ENCODE measurements at regions not wholly inside any gene's neighbourhood (a gene's known extent, or its start where the extent isn't known, plus 50 kb on each side); places are given as distances from the start of the nearest gene placed in this dataset.

DNA sequence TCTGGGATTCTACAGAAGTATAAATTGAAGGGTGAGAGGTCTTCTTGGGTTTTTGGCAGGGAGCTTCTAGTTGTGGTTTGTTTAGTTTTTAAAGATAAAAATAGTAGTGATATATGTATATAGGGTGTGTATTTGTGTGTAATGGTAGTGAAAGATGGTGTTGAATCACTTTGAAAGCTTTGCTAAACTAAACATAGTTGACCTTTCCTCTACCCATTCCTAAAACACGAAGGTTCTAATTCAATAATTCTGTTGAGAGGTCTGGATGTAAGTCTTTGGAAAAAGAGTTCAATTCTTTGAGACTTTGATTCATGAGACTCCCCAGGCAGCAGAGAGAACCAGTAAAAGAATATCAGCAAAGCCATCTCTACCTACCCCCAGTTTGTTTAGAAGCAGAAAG lies 247.9 kb upstream of the DUSP10 start:
- Histone ChIP-seq H3K4me1 (no peaks in the 10 kb centered on the region), H3K27me3 (ENCODE audit: low read depth) (no peaks in the 10 kb centered on the region), H3K9me3 (replicated peaks) (no peaks in the 10 kb centered on the region), H3K4me3 (no peak overlapping the region), H3K27ac (replicated peaks) (no peak overlapping the region), H3K36me3 (no peaks in the 10 kb centered on the region)
- intact Hi-C loops (cut with micrococcal nuclease), result no loop called here
- no peak for DNase-seq
- TF ChIP-seq, protein P1, sequence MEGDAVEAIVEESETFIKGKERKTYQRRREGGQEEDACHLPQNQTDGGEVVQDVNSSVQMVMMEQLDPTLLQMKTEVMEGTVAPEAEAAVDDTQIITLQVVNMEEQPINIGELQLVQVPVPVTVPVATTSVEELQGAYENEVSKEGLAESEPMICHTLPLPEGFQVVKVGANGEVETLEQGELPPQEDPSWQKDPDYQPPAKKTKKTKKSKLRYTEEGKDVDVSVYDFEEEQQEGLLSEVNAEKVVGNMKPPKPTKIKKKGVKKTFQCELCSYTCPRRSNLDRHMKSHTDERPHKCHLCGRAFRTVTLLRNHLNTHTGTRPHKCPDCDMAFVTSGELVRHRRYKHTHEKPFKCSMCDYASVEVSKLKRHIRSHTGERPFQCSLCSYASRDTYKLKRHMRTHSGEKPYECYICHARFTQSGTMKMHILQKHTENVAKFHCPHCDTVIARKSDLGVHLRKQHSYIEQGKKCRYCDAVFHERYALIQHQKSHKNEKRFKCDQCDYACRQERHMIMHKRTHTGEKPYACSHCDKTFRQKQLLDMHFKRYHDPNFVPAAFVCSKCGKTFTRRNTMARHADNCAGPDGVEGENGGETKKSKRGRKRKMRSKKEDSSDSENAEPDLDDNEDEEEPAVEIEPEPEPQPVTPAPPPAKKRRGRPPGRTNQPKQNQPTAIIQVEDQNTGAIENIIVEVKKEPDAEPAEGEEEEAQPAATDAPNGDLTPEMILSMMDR (IDR thresholded peaks at IDR 0.05; ENCODE audit: borderline replicate concordance), result no peak

DNA sequence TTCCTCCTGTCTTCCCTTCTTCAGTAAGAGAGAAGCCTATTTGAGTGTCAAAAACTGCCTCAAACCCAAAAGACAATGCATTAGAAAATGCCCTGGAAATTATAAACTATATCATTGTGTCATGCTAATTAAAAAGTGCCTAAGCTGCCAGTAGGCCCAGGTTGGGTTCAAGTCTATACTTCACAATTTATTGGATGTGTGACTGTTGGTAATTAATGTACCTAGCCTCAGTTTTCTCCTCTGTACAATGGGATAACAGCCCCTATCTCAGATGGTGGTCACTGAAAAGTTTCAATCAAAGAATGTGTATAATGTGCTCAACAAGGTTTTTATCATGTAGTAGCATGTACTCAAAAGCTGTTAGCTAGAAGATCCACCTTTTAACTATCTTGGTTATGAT lies 246.9 kb upstream of the DUSP10 start:
- H3K27ac ChIP-seq (replicated peaks), result no peak overlapping the region
- no peak overlapping the region for H3K4me3 ChIP-seq
- DNase-seq, result no peak
- TF ChIP-seq, protein P1 (IDR thresholded peaks at IDR 0.05; ENCODE audit: borderline replicate concordance), result no peak
- intact Hi-C loops (cut with micrococcal nuclease), result no loop called here
- no peaks in the 10 kb centered on the region for H3K4me1 ChIP-seq
- H3K9me3 ChIP-seq (replicated peaks), result no peaks in the 10 kb centered on the region
- no peaks in the 10 kb centered on the region for H3K27me3 ChIP-seq (ENCODE audit: low read depth)
- H3K36me3 ChIP-seq, result no peaks in the 10 kb centered on the region

DNA sequence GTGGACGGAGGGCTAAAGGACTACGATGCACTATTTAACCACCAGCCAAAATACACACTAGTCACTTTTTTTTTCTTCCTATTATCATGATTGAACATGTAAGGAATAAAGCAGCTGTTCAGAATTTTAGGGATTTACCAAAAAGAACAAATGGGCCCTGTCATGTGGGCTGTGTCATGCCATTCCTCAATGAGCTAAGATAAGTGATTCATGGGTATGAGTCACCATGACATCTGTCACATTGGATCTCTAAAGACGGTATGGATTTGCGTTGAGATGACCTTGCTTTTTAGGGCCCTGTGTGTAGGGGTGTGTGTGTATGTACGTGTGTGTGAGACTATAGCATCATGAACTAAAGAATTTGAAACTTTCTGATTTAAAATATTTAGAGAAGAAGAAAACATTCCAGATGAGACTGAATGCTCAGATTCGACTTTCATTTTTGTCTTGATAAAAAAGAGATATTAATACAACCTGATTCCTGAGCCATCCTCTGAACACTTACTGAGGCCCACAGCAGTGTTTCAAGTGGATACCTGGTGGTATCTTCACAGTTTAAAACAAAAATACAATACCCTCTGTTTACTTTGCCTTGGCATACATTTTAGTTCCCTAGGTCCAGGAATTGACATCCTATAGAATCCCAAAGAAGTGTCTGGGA lies 246.1 kb upstream of the DUSP10 start:
- Histone ChIP-seq H3K4me3 (no peak overlapping the region), H3K27me3 (ENCODE audit: low read depth) (no peaks in the 10 kb centered on the region), H3K36me3 (no peaks in the 10 kb centered on the region), H3K4me1 (no peaks in the 10 kb centered on the region), H3K27ac (replicated peaks) (no peak overlapping the region), H3K9me3 (replicated peaks) (no peaks in the 10 kb centered on the region)
- intact Hi-C loops (cut with micrococcal nuclease), result no loop called here
- TF ChIP-seq, protein P1 (IDR thresholded peaks at IDR 0.05; ENCODE audit: borderline replicate concordance), result no peak
- DNase-seq, result no peak

DNA sequence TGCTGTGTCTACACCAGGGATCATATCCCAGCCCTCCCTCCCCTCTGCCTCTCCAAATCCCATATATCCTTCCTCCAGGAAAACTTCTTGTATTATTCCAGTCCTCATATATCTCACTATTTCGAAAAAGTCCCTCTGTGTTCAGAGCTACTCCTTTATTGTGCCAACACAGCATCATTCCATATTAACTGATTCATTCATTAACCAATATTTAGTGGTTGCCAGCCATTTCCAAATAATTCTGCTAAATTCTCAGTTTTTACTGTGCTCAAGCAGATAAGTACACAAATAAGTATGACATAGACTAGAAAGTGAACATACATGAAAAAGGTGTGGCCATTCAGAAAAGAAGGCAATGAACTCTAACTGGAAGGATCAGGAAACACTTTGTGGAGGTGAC lies 241.6 kb upstream of the DUSP10 start:
- TF ChIP-seq, protein P1 (IDR thresholded peaks at IDR 0.05; ENCODE audit: borderline replicate concordance), result no peak
- Histone ChIP-seq H3K27me3 (ENCODE audit: low read depth) (peaks cover 7% of the 10 kb centered on the region), H3K4me1 (no peaks in the 10 kb centered on the region), H3K4me3 (no peak overlapping the region), H3K9me3 (replicated peaks) (no peaks in the 10 kb centered on the region), H3K36me3 (no peaks in the 10 kb centered on the region), H3K27ac (replicated peaks) (no peak overlapping the region)
- DNase-seq, result no peak
- intact Hi-C loops (cut with micrococcal nuclease), result no loop called here

DNA sequence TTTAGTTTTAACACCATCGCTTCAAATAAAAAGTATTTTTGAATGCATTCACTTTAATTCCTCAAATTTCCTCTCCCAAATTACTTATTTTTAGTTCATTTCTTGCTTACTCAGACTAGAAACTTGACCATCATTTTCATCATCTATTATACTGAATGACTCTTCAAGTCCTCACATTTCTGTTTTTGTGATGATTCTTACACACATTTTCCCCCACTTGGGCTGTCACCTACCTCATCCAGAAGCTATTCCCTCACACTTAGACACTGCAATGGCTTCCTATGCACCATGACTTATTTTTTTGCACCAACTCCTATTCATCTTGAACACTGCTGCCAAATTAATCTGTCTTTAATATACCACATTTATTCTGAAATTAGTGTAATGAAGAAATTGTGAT lies 239.6 kb upstream of the DUSP10 start:
- no peak overlapping the region for H3K27ac ChIP-seq (replicated peaks)
- no peaks in the 10 kb centered on the region for H3K9me3 ChIP-seq (replicated peaks)
- intact Hi-C loops (cut with micrococcal nuclease), result no loop called here
- no peaks in the 10 kb centered on the region for H3K4me1 ChIP-seq
- H3K27me3 ChIP-seq (ENCODE audit: low read depth), result peaks cover 7% of the 10 kb centered on the region
- DNase-seq, result no peak
- TF ChIP-seq, protein P1 (IDR thresholded peaks at IDR 0.05; ENCODE audit: borderline replicate concordance), result no peak
- H3K36me3 ChIP-seq, result no peaks in the 10 kb centered on the region
- no peak overlapping the region for H3K4me3 ChIP-seq
